GM19035 (cell line): ENCODE measurements at regions not wholly inside any gene's neighbourhood (a gene's known extent, or its start where the extent isn't known, plus 50 kb on each side); places are given as distances from the start of the nearest gene placed in this dataset.
"Not testable (repeated sequence)": the region's sequence is repeated elsewhere in the genome, so short reads cannot be mapped to it uniquely, and the experiment has no call there.

Experiments
- ATAC-seq: cut with Tn5 transposase; IDR thresholded peaks from one replicate; pipeline ENCODE4 v1.9.1; 2021; ENCODE audit not compliant: unreplicated experiment

DNA sequence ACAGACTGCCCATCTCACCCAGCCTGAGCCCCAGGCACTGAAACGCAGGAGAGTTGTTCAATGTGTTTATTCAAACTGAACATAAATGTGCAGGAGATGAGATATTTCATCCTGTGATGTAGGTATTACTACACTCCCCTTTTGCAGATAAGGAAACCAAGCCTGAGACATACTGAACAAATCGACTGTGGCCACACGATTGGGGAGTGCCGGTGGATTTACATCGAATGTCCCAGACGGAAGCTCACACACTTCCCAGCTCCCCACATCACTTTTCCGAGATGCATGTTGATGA is 94.8 kb upstream of the ALKAL2 start:
- no peak for ATAC-seq

- no peak for ATAC-seq
These were observed 94.2 kb upstream of the ALKAL2 start for GRCh38 chr2:381941-382727.

GRCh38 chr2:381181-381580 is 93.3 kb upstream of the ALKAL2 start:
- ATAC-seq, result no peak

GRCh38 chr2:380772-381171 is 92.9 kb upstream of the ALKAL2 start:
- ATAC-seq, result no peak

DNA sequence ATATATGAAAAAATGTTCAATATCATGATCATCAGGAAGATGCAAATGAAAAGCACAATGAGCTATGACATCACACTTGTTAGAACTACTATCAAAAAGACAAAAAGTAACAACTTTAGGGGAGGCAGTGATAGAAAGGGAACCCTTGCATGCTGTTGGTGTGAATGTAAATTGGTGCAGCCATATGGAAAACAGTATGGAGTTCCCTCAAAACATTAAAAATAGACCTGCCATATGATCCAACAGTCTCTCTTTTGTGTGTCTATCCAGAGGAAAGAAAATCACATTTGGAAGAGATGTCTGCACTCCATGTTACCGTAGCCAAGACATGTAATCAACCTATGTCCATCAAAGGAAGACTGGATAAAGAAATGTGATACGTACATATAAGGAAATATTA is 92.3 kb upstream of the ALKAL2 start:
- no peak for ATAC-seq

DNA sequence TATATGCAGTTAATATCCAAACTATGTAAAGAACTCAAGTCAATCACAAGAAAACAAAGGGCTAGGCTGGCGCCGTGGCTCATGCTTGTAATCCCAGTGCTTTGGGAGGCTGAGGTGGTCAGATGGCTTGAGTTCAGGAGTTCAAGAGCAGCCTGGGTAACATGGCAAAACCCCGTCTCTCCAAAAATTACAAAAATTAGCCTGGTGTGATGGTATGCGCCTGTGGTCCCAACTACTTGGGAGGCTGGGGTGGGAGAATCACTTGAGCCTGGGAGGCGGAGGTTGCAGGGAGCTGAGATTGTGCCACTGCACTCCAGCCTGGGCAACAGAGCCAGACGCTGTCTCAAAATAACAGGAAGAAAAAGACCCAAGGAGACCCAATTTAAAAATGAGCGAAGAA is 91.9 kb upstream of the ALKAL2 start:
- ATAC-seq, result no peak

- no peak for ATAC-seq
These were observed 90.5 kb upstream of the ALKAL2 start for GRCh38 chr2:378364-378763.

DNA sequence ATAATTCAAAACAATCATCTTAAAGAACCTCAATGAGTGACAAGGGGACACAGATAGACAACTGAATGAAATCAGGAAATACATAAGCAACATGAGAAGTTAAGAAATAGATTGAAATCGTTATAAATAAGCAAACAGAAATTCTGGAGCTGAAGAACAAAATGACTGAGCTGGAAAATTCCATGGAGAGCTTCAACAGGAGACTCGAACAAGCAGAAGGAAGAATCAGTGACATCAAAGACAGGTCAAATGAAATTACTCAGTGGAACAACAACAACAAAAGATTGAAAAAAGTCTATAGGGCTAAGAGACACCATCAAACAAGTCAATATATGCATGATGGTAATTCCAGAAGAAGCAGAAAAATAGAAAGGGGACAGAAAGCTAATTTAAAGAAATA is 89.5 kb upstream of the ALKAL2 start:
- no peak for ATAC-seq

DNA sequence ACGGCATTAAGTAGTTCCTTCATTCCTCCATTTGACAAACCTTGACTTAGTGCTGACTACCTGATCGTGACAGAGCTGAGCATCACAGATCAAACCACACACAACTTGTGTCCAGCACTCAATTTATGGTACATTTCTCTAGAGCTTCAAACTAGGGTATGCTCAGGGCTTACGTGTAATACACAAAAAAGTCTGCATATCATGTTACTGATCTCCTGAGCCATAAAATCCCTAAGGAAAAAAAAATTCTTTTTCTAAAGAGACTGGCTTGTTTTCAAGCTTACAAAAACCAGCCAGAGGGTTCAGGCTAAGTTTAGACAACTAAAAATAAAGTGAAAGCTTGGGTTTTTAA is 88.0 kb upstream of the ALKAL2 start:
- ATAC-seq, result no peak

DNA sequence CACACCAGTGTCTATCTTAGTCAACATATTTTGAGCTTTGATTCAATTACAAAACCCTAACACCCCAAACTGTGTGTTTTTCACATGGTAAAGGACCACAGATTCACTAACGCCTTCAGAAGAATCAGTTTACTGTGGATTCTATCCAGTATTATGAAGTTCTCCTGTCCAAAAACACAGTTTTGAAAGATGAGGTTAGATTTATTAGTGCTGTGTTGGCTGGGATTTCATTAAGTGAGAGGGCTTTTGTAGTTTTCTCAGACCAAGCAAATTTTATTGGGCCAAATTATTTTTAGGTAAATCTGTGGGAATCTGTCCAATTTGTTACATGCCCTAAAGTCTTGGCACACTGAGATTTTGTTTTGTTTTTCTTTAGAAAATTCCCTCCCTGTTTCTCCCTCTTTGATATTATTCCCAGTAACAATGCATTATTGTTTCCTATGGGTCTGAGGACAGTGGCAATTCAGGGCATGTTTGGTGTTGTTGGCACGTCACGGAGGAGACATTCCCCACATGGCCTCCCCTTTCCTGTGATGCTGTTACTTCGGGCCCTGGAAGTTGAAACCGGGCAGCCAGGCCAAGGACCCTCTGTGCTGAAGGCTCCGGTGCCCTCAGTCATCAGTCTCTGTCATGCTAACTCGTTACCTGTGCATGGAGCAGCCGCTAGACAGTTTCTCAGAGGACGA is 87.5 kb upstream of the ALKAL2 start:
- no peak for ATAC-seq

DNA sequence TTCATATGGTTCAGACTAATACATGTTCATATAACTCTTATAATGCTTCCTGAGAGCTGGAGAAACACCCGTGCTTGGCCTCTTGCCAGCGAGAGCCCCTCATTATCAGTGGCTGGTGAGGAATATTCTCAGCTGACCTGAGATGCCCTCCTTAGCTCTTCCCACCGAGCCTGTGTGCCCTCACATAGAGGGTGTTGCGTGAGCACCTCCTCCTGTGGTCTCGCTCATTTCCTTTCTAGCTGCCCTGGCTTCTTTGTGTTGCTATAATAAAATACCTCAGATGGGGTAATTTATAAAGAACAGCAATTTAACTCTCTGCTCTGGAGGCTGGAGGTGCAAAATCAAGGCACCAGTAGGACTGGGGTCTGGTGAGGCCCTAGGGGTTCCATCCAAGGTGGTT is 80.5 kb upstream of the ALKAL2 start:
- no peak for ATAC-seq

DNA sequence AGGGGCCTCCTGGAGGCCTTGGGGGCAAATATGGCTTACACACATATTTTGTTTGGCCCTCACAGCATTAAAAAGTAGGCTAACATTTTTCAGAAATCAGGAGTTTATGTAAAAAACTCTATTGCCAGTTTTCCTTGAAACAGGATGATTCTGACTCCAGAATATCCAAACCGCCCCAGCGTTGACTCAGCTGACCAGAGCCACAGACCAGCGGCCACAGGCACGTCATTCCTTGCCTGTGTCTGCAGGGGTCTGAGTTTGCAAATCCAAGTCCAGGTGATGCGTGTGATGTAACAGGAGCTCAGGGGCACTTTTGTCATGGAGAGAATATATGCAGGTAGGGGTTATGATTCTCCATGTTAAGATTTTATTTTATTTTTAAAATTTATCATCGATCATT is 79.4 kb upstream of the ALKAL2 start:
- ATAC-seq, result no peak

DNA sequence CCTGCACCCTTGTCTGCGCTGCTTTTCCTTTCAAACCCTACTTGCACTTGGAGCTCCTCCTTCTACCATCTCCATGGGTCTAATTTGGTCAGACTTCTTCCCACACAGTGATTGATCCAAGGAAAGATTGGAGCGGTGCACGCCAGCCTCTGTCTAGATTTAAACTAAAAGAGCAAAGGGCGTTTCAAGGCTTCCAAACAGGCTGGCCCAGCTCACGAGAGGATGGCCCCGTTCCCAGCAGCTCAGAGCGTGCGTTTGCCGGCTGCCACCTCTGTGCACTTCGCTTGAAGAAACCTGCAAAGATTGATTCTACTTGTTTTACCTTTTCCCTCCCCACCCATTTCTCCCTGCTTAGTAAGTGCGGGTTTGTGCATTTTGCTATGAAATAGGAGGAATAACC is 78.8 kb upstream of the ALKAL2 start:
- ATAC-seq, result no peak

GRCh38 chr2:365367-366275 is 77.7 kb upstream of the ALKAL2 start:
- ATAC-seq, result no peak

- no peak for ATAC-seq
These were observed 76.1 kb upstream of the ALKAL2 start for GRCh38 chr2:363824-364470.

GRCh38 chr2:362924-363323 is 75.0 kb upstream of the ALKAL2 start:
- ATAC-seq, result no peak

DNA sequence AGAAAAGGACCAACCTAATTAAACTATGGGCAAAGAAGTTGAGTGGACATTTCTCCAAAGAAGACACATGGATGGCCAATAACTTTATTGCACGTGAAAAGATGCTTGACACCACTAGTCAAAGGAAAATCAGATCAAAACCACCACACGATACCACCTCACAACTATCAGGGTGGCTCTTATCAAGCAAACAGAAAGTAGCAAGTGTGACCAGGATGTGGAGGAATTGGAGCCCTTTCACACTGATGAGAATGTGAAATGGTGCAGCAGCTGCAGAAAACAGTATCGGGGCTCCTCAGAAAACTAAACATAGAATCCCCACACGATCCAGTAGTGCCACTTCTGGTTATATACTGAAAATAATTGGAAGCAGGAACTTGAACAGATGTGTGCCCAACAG is 72.2 kb upstream of the ALKAL2 start:
- ATAC-seq, result no peak

GRCh38 chr2:359047-359446 is 71.2 kb upstream of the ALKAL2 start:
- ATAC-seq, result no peak

GRCh38 chr2:357811-358210 is 69.9 kb upstream of the ALKAL2 start:
- no peak for ATAC-seq

- not testable (repeated sequence) for ATAC-seq
These were observed 68.4 kb upstream of the ALKAL2 start for GRCh38 chr2:356304-356703.

DNA sequence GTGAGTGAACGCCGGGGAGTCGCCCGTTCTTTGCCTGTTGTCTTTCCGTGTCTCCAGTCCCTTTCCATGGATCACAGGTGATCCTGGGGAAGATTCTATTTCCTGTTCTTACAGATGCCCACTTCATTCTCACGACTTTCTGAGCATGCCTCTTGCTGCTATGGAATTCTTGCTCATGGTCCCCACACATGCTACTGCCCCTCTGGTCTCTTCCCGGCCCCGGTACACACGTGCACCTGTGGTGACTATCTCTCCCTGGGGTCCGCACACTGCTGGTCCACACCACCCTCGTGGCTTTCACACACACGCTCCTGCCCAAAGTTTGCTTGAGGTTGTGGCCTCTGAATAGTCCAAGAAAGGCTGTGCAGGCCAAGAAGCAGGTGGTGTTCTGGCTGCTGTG is 67.9 kb upstream of the ALKAL2 start:
- no peak for ATAC-seq

GRCh38 chr2:352696-353095 is 64.8 kb upstream of the ALKAL2 start:
- ATAC-seq, result no peak
